ENCODE measurements at regions not wholly inside any gene's neighbourhood (a gene's known extent, or its start where the extent isn't known, plus 50 kb on each side); places are given as distances from the start of the nearest gene placed in this dataset.

- DNase-seq (ENCODE audit: low read depth in 1 of 2, low spot score in 2 of 2) (no peak), FAIRE-seq (no peak)
- Histone ChIP-seq H3K23ac (ENCODE audit: insufficient read length) (no peak overlapping the region), H3K4me1 (replicated peaks in 1 of 4; ENCODE audit: control insufficient read depth in 3 of 4, insufficient read depth in 4 of 4, low read length in 3 of 4) (no peaks in the 10 kb centered on the region), H2AFZ (ENCODE audit: low read length) (no peak overlapping the region; the same call in 1 of the 2 replicates), H3K4me2 (ENCODE audit: insufficient read depth in 1 of 2, low read depth in 2 of 2, low read length in 2 of 2) (no peak overlapping the region), H2BK20ac (ENCODE audit: low read length) (no peak overlapping the region), H3K79me1 (ENCODE audit: low read depth, low read length) (no peaks in the 10 kb centered on the region), H4K91ac (replicated peaks; ENCODE audit: insufficient read length, low read length) (no peak overlapping the region), H4K20me1 (replicated peaks in 1 of 2; ENCODE audit: control insufficient read depth in 1 of 2, insufficient read depth in 2 of 2, low read length in 2 of 2) (no peaks in the 10 kb centered on the region), H3K23me2 (ENCODE audit: low read depth, low read length) (no peaks in the 10 kb centered on the region), H3K9me3 (ENCODE audit: insufficient read depth in 2 of 2, low read depth in 1 of 2, low read length in 1 of 2) (no peaks in the 10 kb centered on the region), H2BK15ac (ENCODE audit: low read length) (no peak overlapping the region), H3K56ac (replicated peaks; ENCODE audit: insufficient read length, low read depth, low read length) (no peak overlapping the region), H3K9ac (replicated peaks in 1 of 4; ENCODE audit: extremely low read depth in 1 of 4, low read depth in 3 of 4, low read length in 3 of 4) (no peak overlapping the region), H2BK12ac (ENCODE audit: low read depth, low read length) (no peak overlapping the region), H3K14ac (ENCODE audit: insufficient read length) (no peak overlapping the region), H3K4me3 (ENCODE audit: extremely low read depth in 1 of 4, insufficient read depth in 2 of 4, low read depth in 3 of 4, low read length in 4 of 4) (no peak overlapping the region), H3K27ac (ENCODE audit: low read depth, low read length) (no peak overlapping the region), H4K5ac (ENCODE audit: insufficient read length, low read depth, low read length) (no peak overlapping the region), H3K79me2 (ENCODE audit: control insufficient read depth in 1 of 2, insufficient read depth in 2 of 2, low read length in 2 of 2) (no peaks in the 10 kb centered on the region), H4K8ac (ENCODE audit: extremely low read depth, insufficient read depth, low read length) (no peak overlapping the region), H3K36me3 (ENCODE audit: control insufficient read depth in 2 of 4, insufficient read depth in 4 of 4, low read length in 3 of 4) (no peaks in the 10 kb centered on the region), H3K27me3 (replicated peaks in 1 of 4; ENCODE audit: control insufficient read depth in 3 of 4, extremely low read depth in 1 of 4, insufficient read depth in 3 of 4, low read length in 3 of 4) (no peaks in the 10 kb centered on the region), H3K18ac (ENCODE audit: extremely low read depth, low read length) (no peak overlapping the region), H2BK5ac (ENCODE audit: low read depth, low read length) (no peak overlapping the region), H2BK120ac (replicated peaks; ENCODE audit: low read depth, low read length) (no peak overlapping the region), H3K4ac (replicated peaks; ENCODE audit: insufficient read length, low read depth, low read length) (no peak overlapping the region), H2AK5ac (ENCODE audit: low read depth, low read length) (no peak overlapping the region)
- POLR2A ChIA-PET (ENCODE audit: partially characterized antibody), result no interaction called here
- WGBS, 2 experiments (ENCODE audit: extremely low coverage in 1 of 2, insufficient coverage in 1 of 2, insufficient read length in 1 of 2, insufficient replicate concordance in 2 of 2, low coverage in 1 of 2, low lambda C conversion rate in 2 of 2, missing lambda C conversion rate in 1 of 2), result 91% methylated on average over 5 of the region's 5 CpGs; no CpG with 5 or more reads in 1 of the 2 experiments
- CTCF ChIA-PET (ENCODE audit: partially characterized antibody), result no interaction called here
- TF ChIP-seq, protein P1, sequence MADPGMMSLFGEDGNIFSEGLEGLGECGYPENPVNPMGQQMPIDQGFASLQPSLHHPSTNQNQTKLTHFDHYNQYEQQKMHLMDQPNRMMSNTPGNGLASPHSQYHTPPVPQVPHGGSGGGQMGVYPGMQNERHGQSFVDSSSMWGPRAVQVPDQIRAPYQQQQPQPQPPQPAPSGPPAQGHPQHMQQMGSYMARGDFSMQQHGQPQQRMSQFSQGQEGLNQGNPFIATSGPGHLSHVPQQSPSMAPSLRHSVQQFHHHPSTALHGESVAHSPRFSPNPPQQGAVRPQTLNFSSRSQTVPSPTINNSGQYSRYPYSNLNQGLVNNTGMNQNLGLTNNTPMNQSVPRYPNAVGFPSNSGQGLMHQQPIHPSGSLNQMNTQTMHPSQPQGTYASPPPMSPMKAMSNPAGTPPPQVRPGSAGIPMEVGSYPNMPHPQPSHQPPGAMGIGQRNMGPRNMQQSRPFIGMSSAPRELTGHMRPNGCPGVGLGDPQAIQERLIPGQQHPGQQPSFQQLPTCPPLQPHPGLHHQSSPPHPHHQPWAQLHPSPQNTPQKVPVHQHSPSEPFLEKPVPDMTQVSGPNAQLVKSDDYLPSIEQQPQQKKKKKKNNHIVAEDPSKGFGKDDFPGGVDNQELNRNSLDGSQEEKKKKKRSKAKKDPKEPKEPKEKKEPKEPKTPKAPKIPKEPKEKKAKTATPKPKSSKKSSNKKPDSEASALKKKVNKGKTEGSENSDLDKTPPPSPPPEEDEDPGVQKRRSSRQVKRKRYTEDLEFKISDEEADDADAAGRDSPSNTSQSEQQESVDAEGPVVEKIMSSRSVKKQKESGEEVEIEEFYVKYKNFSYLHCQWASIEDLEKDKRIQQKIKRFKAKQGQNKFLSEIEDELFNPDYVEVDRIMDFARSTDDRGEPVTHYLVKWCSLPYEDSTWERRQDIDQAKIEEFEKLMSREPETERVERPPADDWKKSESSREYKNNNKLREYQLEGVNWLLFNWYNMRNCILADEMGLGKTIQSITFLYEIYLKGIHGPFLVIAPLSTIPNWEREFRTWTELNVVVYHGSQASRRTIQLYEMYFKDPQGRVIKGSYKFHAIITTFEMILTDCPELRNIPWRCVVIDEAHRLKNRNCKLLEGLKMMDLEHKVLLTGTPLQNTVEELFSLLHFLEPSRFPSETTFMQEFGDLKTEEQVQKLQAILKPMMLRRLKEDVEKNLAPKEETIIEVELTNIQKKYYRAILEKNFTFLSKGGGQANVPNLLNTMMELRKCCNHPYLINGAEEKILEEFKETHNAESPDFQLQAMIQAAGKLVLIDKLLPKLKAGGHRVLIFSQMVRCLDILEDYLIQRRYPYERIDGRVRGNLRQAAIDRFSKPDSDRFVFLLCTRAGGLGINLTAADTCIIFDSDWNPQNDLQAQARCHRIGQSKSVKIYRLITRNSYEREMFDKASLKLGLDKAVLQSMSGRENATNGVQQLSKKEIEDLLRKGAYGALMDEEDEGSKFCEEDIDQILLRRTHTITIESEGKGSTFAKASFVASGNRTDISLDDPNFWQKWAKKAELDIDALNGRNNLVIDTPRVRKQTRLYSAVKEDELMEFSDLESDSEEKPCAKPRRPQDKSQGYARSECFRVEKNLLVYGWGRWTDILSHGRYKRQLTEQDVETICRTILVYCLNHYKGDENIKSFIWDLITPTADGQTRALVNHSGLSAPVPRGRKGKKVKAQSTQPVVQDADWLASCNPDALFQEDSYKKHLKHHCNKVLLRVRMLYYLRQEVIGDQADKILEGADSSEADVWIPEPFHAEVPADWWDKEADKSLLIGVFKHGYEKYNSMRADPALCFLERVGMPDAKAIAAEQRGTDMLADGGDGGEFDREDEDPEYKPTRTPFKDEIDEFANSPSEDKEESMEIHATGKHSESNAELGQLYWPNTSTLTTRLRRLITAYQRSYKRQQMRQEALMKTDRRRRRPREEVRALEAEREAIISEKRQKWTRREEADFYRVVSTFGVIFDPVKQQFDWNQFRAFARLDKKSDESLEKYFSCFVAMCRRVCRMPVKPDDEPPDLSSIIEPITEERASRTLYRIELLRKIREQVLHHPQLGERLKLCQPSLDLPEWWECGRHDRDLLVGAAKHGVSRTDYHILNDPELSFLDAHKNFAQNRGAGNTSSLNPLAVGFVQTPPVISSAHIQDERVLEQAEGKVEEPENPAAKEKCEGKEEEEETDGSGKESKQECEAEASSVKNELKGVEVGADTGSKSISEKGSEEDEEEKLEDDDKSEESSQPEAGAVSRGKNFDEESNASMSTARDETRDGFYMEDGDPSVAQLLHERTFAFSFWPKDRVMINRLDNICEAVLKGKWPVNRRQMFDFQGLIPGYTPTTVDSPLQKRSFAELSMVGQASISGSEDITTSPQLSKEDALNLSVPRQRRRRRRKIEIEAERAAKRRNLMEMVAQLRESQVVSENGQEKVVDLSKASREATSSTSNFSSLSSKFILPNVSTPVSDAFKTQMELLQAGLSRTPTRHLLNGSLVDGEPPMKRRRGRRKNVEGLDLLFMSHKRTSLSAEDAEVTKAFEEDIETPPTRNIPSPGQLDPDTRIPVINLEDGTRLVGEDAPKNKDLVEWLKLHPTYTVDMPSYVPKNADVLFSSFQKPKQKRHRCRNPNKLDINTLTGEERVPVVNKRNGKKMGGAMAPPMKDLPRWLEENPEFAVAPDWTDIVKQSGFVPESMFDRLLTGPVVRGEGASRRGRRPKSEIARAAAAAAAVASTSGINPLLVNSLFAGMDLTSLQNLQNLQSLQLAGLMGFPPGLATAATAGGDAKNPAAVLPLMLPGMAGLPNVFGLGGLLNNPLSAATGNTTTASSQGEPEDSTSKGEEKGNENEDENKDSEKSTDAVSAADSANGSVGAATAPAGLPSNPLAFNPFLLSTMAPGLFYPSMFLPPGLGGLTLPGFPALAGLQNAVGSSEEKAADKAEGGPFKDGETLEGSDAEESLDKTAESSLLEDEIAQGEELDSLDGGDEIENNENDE (IDR thresholded peaks at IDR 0.05; ENCODE audit: insufficient replicate concordance, low read length), result no peak
Measured at GRCh38 chr3:94394885-94395284, 332.0 kb downstream of the NSUN3 start.

All from H1 (cell line).